Fibroblast of pulmonary artery (primary cell): ENCODE measurements at regions not wholly inside any gene's neighbourhood (a gene's known extent, or its start where the extent isn't known, plus 50 kb on each side); places are given as distances from the start of the nearest gene placed in this dataset.

ENCODE experiments used
- DNase-seq: peaks from one replicate; pipeline ENCODE4 v3.0.0-alpha.2; 2010; ENCODE audit warnings: low read depth
- H3K4me3 ChIP-seq: replicated peaks from 2 replicates; pipeline ENCODE4 v1.5.1; 2011; ENCODE audit warnings: low read depth, mild to moderate bottlenecking, control low read depth, low read length, moderate library complexity
- TF ChIP-seq, protein P1 (sequence below): IDR thresholded peaks from 2 replicates; pipeline ENCODE4 v1.5.1; 2011; ENCODE audit warnings: mild to moderate bottlenecking, control low read depth, low read length, inconsistent platforms; ENCODE audit errors: missing control alignments

DNA sequence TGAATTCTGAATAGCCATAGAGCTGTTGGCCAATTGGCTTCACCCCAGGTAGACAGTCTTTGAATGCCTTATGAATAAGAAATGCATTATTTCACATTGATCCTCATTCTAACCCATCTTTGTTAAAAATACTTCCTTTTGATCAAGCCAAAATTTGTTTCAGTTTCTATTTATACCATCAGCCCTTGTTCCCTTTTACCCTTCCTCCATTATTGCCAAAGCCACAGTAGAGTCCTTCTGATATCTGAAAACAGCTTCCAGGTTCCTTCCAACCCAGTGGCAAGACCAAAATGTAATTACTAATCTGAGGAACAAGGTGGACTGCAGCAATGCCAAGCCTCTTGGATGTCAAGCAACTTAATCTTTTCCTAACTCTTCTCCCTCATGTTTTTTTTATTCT is 458.8 kb downstream of the BUD13 start:
- H3K4me3 ChIP-seq = no peak overlapping the region
- no peak for DNase-seq

DNA sequence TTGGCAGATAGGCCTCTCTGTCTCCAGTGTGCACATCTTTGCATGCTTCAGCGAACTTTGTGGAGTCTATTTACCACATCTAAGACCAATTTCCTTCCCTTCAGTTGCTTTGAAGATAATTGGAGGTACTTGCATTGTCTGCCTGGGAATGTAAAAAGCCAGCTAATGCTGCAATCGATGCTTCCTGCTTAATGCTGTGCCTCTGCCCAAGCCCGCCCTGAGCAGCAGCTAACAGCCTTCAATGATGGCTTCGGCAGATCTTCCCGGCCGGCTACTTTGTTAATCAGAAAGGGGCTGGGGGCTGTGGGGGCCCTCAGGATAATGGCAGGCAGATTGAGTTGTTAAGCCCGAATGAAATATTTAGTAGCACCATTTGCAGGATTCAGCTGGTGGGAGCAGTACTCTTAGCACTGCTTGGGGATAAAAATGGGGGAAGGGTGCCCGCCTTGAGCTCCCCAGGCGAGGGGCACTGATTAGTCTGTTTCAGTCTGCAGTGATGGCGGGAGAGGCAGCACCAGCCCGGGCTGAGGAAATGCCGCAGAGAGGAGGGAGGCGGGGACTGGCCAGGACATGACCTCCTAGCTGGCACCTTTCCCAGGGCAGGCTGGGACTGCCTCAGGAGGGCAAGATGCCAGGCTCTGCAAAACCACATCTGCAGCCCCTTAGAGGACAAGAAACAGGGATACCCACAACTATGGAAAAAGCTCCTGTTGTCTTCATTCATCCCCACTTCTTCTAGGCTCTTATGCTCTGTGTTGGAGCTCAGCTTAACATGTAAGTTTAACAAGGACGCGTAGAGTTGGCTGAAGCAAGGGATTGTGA is 460.0 kb downstream of the BUD13 start:
- TF ChIP-seq, protein P1, sequence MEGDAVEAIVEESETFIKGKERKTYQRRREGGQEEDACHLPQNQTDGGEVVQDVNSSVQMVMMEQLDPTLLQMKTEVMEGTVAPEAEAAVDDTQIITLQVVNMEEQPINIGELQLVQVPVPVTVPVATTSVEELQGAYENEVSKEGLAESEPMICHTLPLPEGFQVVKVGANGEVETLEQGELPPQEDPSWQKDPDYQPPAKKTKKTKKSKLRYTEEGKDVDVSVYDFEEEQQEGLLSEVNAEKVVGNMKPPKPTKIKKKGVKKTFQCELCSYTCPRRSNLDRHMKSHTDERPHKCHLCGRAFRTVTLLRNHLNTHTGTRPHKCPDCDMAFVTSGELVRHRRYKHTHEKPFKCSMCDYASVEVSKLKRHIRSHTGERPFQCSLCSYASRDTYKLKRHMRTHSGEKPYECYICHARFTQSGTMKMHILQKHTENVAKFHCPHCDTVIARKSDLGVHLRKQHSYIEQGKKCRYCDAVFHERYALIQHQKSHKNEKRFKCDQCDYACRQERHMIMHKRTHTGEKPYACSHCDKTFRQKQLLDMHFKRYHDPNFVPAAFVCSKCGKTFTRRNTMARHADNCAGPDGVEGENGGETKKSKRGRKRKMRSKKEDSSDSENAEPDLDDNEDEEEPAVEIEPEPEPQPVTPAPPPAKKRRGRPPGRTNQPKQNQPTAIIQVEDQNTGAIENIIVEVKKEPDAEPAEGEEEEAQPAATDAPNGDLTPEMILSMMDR = no peak
- no peak overlapping the region for H3K4me3 ChIP-seq
- peak; percentile 34 for DNase-seq

More for the DNA sequence above, 458.8 kb downstream of the BUD13 start:
- TF ChIP-seq, protein P1 = no peak

DNA sequence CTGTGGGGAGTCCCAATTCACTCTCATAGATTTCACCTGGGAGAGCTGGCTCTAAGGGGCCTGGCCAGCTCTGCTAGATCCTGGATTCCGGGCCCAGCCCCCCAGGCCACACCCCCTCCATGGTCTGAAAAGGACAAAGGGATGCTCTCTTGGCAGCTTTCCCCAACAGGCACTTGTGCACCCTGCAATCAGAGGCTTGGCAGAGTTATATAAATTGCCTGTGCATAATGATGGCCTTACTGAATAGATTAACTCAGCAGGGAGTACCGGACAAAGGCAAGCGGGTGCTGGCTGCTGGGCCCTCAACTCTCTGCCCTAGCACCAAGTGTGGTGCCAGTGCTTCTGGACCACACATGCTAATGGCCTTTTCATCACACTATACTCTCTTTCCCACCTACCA is 461.6 kb downstream of the BUD13 start:
- TF ChIP-seq, protein P1 = no peak
- H3K4me3 ChIP-seq = no peak overlapping the region
- no peak for DNase-seq

DNA sequence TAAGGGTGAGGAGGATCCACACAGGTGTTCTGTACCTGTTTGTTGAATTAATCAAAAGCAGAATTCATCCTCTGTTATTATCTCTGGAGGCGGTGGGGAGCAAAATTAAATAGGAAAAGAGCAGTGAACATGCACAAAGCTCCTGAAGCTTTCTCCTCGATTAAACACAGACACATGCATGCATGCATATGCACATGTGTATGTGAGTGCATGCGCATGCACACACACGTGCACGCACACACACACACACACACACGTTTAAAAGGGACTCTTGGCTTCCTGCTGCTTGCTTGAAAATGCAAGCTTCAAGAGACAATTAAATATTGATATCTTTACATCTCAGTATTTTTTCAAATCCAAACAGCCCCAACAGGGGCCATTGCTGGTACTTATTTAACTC is 462.1 kb downstream of the BUD13 start:
- H3K4me3 ChIP-seq = no peak overlapping the region
- DNase-seq = no peak
- TF ChIP-seq, protein P1 = no peak

DNA sequence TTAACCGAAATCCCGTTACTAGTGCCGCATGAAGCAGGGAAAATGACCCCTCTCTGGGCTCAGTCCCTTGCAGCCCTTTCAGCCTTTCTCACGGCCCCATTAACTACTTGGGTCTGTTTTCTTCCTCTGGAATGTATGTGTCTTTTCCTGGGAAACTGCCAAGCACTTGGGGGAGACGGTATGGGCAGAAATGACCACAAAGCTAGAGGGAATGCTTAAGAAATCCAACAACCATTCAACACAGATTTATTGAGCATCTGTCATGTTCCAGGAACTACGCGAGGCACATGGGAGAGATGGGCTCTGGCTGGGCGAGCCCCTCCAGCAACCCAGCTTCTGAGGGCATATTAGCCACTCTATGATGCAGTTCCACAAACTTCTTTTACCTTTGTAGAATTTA is 462.6 kb downstream of the BUD13 start:
- TF ChIP-seq, protein P1 = no peak
- no peak overlapping the region for H3K4me3 ChIP-seq
- peak; percentile 0 for DNase-seq

DNA sequence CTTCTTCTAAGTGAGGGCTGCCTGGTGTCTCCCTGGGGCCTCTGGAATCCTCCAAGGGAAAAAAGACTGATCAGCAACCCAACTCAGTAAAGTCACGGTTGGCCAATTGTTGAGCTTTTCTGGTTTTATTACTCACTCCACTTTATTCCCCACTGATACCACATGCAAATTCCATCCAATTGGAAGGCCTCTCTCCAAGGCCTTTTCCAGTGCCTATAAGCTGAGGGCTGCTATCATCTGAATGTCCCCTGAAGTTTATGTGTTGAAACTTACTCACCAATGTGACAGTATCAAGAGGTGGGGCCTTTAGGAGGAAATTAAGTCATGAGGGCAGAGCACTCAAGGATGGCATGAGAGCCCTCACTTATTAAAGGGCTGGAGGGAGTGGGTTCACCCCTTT is 463.3 kb downstream of the BUD13 start:
- no peak overlapping the region for H3K4me3 ChIP-seq
- TF ChIP-seq, protein P1 = no peak
- DNase-seq = no peak

DNA sequence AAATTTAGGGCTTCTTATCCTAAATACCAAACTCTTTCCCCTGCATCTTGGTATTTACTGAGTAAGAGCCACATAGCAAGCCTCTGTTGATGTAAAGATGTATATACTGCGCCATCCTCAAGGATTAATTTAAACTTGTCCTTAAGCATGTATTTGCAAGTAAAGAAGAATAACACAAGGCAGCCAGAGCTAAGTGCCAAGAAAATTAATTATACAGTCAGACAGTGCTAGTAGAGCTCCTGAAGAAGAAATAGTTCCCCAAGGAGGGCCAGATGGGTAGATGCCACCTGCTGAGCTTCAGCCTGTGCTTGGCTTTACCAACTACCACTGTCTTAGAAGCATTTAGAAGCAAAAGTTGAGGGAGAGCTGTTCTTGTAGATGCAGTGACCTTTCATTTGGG is 470.0 kb downstream of the BUD13 start:
- TF ChIP-seq, protein P1 = no peak
- H3K4me3 ChIP-seq = no peak overlapping the region
- no peak for DNase-seq
